SK-N-SH treated with all-trans-retinoic acid at 6 μM for 48 hours (cell line): ENCODE measurements at regions not wholly inside any gene's neighbourhood (a gene's known extent, or its start where the extent isn't known, plus 50 kb on each side); places are given as distances from the start of the nearest gene placed in this dataset.

Experiments
- ATAC-seq: fragments of 200-7000 bp; cut with Tn5 transposase; 3 replicates; pipeline ENCODE4 v1.9.1; 2020; ENCODE audit warnings: mild to moderate bottlenecking, moderate library complexity
- BACH2 ChIP-seq: fragments of 250-450 bp; sonication (Bioruptor Pico); IDR thresholded peaks from 2 replicates; pipeline ENCODE4 v1.9.0; 2021; ENCODE audit warnings: mild to moderate bottlenecking, borderline replicate concordance
- CREB5 ChIP-seq: fragments of 250-450 bp; sonication (Bioruptor Pico); IDR thresholded peaks from 2 replicates; pipeline ENCODE4 v1.5.1; 2020; ENCODE audit warnings: low read depth, mild to moderate bottlenecking, moderate library complexity
- CSDC2 ChIP-seq: fragments of 250-450 bp; sonication (Bioruptor Pico); IDR thresholded peaks from 2 replicates; pipeline ENCODE4 v1.5.0; 2020; ENCODE audit warnings: mild to moderate bottlenecking, moderate library complexity
- CSRNP3 ChIP-seq: fragments of 250-450 bp; sonication (Bioruptor Pico); IDR thresholded peaks from 2 replicates; pipeline ENCODE4 v1.5.1; 2021; ENCODE audit warnings: mild to moderate bottlenecking, moderate library complexity
- ESRRG ChIP-seq: fragments of 250-450 bp; sonication (Bioruptor Pico); IDR thresholded peaks from 2 replicates; pipeline ENCODE4 v1.6.1; 2021; ENCODE audit warnings: mild to moderate bottlenecking
- ISL1 ChIP-seq: fragments of 250-450 bp; sonication (Bioruptor Pico); IDR thresholded peaks from 2 replicates; pipeline ENCODE4 v2.1.2; 2022; ENCODE audit warnings: mild to moderate bottlenecking, moderate library complexity
- POU6F1 ChIP-seq: fragments of 250-450 bp; sonication (Bioruptor Pico); IDR thresholded peaks from 2 replicates; pipeline ENCODE4 v1.8.0; 2021; ENCODE audit warnings: low read depth, mild to moderate bottlenecking, moderate library complexity, borderline replicate concordance
- PPARA ChIP-seq: fragments of 250-450 bp; sonication (Bioruptor Pico); IDR thresholded peaks from 2 replicates; pipeline ENCODE4 v1.5.0; 2020; ENCODE audit warnings: mild to moderate bottlenecking, borderline replicate concordance
- RARB ChIP-seq: fragments of 250-450 bp; sonication (Bioruptor Pico); IDR thresholded peaks from 2 replicates; pipeline ENCODE4 v1.8.0; 2021; ENCODE audit warnings: mild to moderate bottlenecking, moderate library complexity
- SNAI2 ChIP-seq: fragments of 250-450 bp; sonication (Bioruptor Pico); IDR thresholded peaks from 2 replicates; pipeline ENCODE4 v1.5.0; 2020; ENCODE audit warnings: mild to moderate bottlenecking, moderate library complexity
- TCF4 ChIP-seq: fragments of 250-450 bp; sonication (Bioruptor Pico); IDR thresholded peaks from 2 replicates; pipeline ENCODE4 v1.8.0; 2021; ENCODE audit warnings: mild to moderate bottlenecking, moderate library complexity, borderline replicate concordance
- TOX ChIP-seq: fragments of 250-450 bp; sonication (Bioruptor Pico); IDR thresholded peaks from 2 replicates; pipeline ENCODE4 v1.8.0; 2021; ENCODE audit warnings: mild to moderate bottlenecking, moderate library complexity, borderline replicate concordance
- ZC3H10 ChIP-seq: fragments of 250-450 bp; sonication (Bioruptor Pico); IDR thresholded peaks from 2 replicates; pipeline ENCODE4 v1.5.1; 2021; ENCODE audit warnings: mild to moderate bottlenecking, moderate library complexity
- ZFP3 ChIP-seq: fragments of 250-450 bp; sonication (Bioruptor Pico); IDR thresholded peaks from 2 replicates; pipeline ENCODE4 v1.5.0; 2020; ENCODE audit warnings: mild to moderate bottlenecking, moderate library complexity
- ZNF565 ChIP-seq: fragments of 450-650 bp; formaldehyde crosslinking; conservative IDR thresholded peaks from 2 replicates; pipeline ENCODE4 v1.5.0; 2020; ENCODE audit warnings: low read depth, mild to moderate bottlenecking, moderate library complexity
- TF ChIP-seq, protein P1 (sequence below): fragments of 250-450 bp; sonication (Bioruptor Pico); IDR thresholded peaks from 2 replicates; pipeline ENCODE4 v1.5.0; 2020; ENCODE audit warnings: mild to moderate bottlenecking, moderate library complexity

DNA sequence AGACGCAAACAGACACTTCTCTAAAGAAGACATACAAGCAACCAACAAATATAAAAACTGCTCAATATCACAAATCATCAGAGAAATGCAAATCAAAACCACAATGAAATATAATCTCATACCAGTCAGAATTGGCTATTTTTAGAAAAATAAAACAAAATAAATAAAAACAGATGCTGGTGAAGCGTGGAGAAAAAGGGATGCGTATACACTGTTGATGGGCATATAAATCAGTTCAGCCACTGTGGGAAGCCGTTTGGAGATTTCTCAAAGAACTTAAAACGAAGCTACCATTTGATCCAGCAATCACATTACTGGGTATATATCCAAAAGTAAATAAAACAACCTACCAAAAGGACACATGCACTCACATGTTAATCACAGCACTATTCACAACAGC lies 206.2 kb downstream of the HNMT start:
- ATAC-seq, result peak; percentile 71
- no peak for TF ChIP-seq CREB5 (CRISPR knock-in tag)
- TF ChIP-seq TOX (CRISPR knock-in tag), result 0 out of 2 replicates have a peak, but pooled peaks have one; percentile 41

GRCh38 chr2:138171244-138171643 lies 207.0 kb downstream of the HNMT start:
- ATAC-seq, result no peak
- TF ChIP-seq CSRNP3 (CRISPR knock-in tag) (no peak), POU6F1 (CRISPR knock-in tag) (no peak), ISL1 (CRISPR knock-in tag) (no peak), RARB (CRISPR knock-in tag) (no peak), CSDC2 (CRISPR knock-in tag) (no peak), ZFP3 (CRISPR knock-in tag) (no peak), SNAI2 (no peak), PPARA (CRISPR knock-in tag) (no peak), ZNF565 (CRISPR knock-in tag) (no peak)

GRCh38 chr2:138175066-138175465 lies 210.8 kb downstream of the HNMT start:
- ATAC-seq, result no peak

GRCh38 chr2:138176862-138177439 lies 212.7 kb downstream of the HNMT start:
- ATAC-seq, result no peak
- no peak for TF ChIP-seq POU6F1 (CRISPR knock-in tag)
- TF ChIP-seq, protein P1, sequence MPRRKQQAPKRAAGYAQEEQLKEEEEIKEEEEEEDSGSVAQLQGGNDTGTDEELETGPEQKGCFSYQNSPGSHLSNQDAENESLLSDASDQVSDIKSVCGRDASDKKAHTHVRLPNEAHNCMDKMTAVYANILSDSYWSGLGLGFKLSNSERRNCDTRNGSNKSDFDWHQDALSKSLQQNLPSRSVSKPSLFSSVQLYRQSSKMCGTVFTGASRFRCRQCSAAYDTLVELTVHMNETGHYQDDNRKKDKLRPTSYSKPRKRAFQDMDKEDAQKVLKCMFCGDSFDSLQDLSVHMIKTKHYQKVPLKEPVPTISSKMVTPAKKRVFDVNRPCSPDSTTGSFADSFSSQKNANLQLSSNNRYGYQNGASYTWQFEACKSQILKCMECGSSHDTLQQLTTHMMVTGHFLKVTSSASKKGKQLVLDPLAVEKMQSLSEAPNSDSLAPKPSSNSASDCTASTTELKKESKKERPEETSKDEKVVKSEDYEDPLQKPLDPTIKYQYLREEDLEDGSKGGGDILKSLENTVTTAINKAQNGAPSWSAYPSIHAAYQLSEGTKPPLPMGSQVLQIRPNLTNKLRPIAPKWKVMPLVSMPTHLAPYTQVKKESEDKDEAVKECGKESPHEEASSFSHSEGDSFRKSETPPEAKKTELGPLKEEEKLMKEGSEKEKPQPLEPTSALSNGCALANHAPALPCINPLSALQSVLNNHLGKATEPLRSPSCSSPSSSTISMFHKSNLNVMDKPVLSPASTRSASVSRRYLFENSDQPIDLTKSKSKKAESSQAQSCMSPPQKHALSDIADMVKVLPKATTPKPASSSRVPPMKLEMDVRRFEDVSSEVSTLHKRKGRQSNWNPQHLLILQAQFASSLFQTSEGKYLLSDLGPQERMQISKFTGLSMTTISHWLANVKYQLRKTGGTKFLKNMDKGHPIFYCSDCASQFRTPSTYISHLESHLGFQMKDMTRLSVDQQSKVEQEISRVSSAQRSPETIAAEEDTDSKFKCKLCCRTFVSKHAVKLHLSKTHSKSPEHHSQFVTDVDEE (CRISPR knock-in tag), result no peak
- TF ChIP-seq RARB (CRISPR knock-in tag), result no peak
- TF ChIP-seq TCF4, result no peak
- TF ChIP-seq SNAI2, result no peak
- TF ChIP-seq CSDC2 (CRISPR knock-in tag), result no peak
- no peak for TF ChIP-seq CREB5 (CRISPR knock-in tag)
- no peak for TF ChIP-seq BACH2
- TF ChIP-seq ISL1 (CRISPR knock-in tag), result no peak

More at GRCh38 chr2:138175066-138175465, 210.8 kb downstream of the HNMT start:
- TF ChIP-seq CSRNP3 (CRISPR knock-in tag) (no peak), ZC3H10 (CRISPR knock-in tag) (no peak), CSDC2 (CRISPR knock-in tag) (no peak), CREB5 (CRISPR knock-in tag) (no peak), ESRRG (no peak), ISL1 (CRISPR knock-in tag) (no peak)
